ENCODE measurements at regions not wholly inside any gene's neighbourhood (a gene's known extent, or its start where the extent isn't known, plus 50 kb on each side); places are given as distances from the start of the nearest gene placed in this dataset.

- no peak for DNase-seq (ENCODE audit: low spot score)
These were observed 83.6 kb upstream of the PPARA start for GRCh38 chr22:46066691-46067090.

DNA sequence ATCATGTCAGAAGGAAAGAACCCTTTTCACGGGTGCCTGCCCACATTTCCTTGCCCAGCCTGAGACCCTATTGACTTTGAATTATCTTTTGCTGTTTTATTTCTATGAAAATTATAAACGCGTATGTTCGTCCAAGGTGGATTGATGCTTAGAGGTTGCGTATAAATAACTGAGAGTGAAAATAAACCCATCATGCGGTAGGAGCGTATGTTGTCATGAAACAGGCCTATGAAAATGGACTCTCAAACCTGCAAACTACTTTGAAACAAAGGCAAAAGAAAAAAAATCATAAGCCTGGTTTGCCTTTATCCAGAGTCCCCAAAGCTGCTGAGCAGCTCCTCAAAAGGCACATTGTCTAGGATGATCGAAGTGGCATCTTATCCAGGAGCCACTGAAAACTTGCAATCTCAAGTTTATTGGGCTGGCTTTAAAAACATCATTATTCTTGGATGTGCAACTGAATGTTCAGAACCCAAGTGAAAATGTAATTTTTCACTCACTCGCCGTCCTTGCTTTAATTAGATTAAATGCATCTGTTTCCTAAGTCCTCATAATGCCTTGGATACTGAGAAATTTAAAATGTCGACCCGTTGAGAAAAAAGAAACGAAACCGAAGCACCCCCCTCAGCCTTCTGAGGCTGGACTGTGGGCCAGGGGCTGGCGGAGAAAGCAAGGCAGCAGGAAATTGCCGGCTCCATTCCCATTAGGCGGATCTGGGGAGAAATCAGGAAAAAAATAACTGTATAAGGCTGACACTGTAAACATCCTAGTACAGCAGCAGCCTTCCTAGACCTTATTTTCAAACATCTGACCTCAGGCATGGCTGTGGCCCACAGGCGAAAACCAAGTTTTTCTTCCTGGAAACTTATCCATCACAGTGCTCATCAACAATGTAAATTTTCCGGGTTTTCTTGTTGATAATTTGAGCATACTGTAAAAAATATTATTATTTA is 82.9 kb upstream of the PPARA start:
- no peak for DNase-seq (ENCODE audit: low spot score)

- DNase-seq (ENCODE audit: low spot score) = no peak
These were observed 82.1 kb upstream of the PPARA start for GRCh38 chr22:46068181-46068592.

DNA sequence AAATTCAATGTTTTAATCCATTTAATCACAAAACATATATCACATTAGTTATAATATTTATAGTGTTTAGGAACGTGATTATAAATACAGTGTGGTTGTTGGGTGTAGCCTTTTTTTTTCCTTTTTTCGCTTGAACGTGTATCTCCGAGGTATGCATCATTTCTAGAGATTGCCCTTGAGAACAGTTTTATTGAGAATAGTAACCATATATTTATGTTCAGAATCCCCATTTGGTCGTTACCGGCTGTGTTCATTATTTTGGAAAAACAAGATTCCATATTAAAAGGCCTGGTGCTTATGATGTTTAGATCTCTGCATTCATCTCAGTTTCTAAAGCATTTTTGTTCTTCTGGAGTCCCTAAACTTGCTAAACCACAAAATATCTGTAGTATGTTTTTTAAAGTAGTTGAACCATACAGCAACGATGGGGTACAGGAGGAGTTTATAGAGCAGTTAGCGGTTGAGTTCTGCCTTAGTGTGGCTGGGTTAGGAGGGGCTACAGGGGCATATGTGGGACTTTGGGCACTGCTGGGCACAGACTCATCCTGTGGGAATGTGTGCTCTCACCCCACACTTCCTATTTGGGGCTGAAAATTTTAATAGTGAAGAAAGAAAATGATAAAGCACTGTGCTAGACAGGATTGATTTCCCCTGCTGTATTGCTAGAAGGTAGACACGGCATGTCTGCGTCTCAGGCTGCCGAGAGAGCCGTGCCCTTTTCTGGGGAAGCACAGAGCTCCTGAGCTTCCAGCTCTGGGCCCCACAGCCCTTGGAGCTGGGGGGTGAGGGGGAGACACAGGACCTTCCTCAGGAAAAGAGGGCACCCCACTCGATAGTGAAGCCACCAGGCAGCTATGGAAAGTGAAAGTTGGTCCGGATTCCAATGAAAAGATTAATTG is 81.5 kb upstream of the PPARA start:
- DNase-seq (ENCODE audit: low spot score) = peak; percentile 45

GRCh38 chr22:46069521-46070214 is 80.7 kb upstream of the PPARA start:
- DNase-seq (ENCODE audit: low spot score) = peak; percentile 75

GRCh38 chr22:46070215-46070802 is 80.0 kb upstream of the PPARA start:
- peak; percentile 56 for DNase-seq (ENCODE audit: low spot score)

DNA sequence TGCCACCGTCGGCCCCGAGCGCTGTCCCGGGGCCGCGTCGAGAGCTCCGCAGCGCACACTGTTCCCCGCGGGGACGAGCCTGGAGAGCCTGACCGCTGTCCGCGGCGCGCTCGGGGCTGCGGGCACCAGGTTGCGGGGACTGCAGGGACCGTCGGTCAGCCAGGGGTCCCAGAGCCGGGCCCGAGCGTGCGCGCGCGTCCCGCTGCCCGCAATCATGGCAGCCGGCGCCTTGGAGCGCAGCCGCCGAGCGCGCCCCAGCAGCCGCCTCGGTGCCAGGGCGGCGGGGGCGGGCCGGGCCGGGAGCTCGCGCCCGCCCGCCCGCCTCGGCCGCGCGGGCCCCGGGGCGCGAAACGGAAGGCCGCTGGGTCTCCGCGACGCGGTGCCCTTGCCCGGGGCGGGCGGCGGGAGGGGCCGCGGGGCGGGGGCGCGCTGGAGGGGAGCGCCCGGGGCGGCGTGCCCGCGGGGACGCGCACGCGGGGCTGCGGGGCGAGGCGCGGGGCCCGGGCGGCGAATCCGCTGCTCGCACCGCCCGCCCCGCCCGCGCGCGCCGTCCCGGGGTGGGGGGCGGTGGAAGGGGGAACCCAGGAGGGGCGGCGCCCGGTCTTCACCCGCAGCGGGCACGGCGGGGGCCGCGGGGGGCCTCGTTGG is 79.4 kb upstream of the PPARA start:
- peak; percentile 71 for DNase-seq (ENCODE audit: low spot score)

DNA sequence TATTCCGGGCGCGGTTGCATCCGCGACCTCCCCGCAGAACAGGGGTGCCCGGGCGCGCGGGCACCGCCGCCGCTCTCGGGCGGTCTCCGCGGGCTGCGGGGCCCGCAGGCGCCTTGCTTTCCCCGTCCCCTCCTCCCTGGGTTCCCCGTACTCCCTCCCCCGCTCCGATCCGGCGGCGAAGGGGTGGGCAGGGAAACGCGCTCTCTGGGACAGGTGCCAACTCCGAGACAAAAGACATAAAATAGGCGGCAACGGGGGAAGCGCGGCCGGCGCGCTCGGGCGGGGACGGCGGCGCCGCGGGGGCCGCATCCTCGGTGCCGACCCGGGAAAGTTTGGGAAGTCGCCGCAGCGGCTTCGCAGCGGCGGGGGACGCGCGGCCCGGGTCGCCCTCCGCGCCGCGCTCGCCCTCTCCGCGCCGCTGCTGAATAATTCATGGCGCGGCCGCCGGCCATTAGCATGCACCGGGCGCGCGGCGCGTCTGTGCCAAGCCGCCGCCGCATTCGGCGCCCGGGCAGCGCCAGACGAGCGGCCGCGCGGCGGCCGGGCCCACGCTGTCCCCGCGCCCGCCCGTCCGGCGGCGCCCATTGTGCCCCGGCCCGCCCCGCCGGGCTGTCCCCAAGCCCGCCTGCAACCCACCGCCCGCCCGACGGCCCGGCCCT is 78.7 kb upstream of the PPARA start:
- no peak for DNase-seq (ENCODE audit: low spot score)

GRCh38 chr22:46072110-46072881 is 78.0 kb upstream of the PPARA start:
- DNase-seq (ENCODE audit: low spot score) = peak; percentile 57

GRCh38 chr22:46072981-46073682 is 77.2 kb upstream of the PPARA start:
- peak; percentile 18 for DNase-seq (ENCODE audit: low spot score)

DNA sequence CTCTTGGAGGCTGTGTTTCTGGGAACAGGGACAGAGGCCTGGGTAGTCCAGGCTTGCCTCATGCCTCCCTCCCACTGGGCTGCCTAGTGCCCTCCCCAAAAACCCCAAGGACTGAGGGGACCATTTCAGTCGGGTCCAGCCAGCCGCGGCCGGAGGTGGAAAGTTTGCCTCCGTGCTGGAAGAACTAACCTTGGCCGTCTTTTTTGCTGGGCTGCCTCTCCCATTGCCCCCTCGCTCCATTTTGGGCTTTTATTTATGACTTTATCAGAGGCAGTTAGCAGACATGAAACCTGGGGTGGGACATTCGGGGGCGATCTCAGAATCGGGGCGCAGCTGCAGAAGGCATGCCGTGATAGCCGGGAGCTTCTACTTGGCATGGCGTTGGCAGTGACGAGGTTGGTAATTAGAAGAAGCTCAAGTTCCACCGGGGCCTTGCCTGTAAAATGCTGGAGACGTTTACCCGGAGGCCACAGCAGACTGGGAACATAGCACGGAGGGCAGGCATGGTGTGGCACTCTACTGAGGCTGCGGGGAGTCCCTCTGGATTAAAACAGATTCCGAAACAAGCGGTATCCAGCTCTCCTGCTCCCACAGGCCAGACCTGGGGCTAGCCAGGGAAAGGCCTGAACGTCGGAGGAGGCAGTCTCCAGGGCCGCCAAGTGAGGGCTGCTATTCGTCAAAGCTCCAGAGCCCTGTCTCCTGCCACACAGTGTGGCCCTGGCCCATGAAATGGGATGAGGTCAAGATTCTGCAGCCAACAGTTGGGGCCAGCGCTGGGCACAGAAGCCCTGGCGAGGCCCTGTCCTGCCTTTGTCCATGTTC is 76.4 kb upstream of the PPARA start:
- DNase-seq (ENCODE audit: low spot score) = peak; percentile 54

- no peak for DNase-seq (ENCODE audit: low spot score)
These were observed 75.4 kb upstream of the PPARA start for GRCh38 chr22:46074771-46075551.

GRCh38 chr22:46075764-46076531 is 74.4 kb upstream of the PPARA start:
- DNase-seq (ENCODE audit: low spot score) = no peak

GRCh38 chr22:46076651-46077339 is 73.5 kb upstream of the PPARA start:
- no peak for DNase-seq (ENCODE audit: low spot score)

GRCh38 chr22:46077669-46078099 is 72.6 kb upstream of the PPARA start:
- DNase-seq (ENCODE audit: low spot score) = no peak

Measured in hematopoietic multipotent progenitor cell treated with erythropoietin and hydrocortisone succinate and interleukin-3 and kit ligand, for 17 days (in vitro differentiated cells).